OCI-LY3 (cell line): ENCODE measurements at regions not wholly inside any gene's neighbourhood (a gene's known extent, or its start where the extent isn't known, plus 50 kb on each side); places are given as distances from the start of the nearest gene placed in this dataset.

Experiments used
- H2AFZ ChIP-seq: fragments of 200-600, 300-600 bp; shearing (Covaris generic); 2 replicates; pipeline ENCODE4 v1.6.0; 2014; ENCODE audit warnings: antibody characterized with exemption, low read depth, low read length
- H3K27ac ChIP-seq: fragments of 200-600, 300-600 bp; sonication (generic); 2 replicates; pipeline ENCODE4 v1.5.1; 2014; ENCODE audit warnings: mild to moderate bottlenecking, low read length, moderate library complexity, mixed read lengths
- H3K27me3 ChIP-seq: fragments of 200-600, 300-600 bp; sonication (generic); 2 replicates; pipeline ENCODE4 v1.6.1; 2014; ENCODE audit warnings: low read depth, low read length, mixed read lengths
- H3K36me3 ChIP-seq: fragments of 200-600, 300-600 bp; sonication (generic); replicated peaks from 2 replicates; pipeline ENCODE3; 2014; ENCODE audit warnings: low read depth, low read length, mixed read lengths
- H3K4me1 ChIP-seq: fragments of 300-600, 200-600 bp; sonication (generic); 2 replicates; pipeline ENCODE4 v1.6.1; 2014; ENCODE audit warnings: low read length, mixed read lengths
- H3K4me2 ChIP-seq: fragments of 200-600, 300-600 bp; sonication (generic); 2 replicates; pipeline ENCODE4 v1.6.1; 2014; ENCODE audit warnings: low read length, mixed read lengths
- H3K4me3 ChIP-seq: fragments of 300-600, 200-600 bp; sonication (generic); 2 replicates; pipeline ENCODE4 v1.5.1; 2014; ENCODE audit warnings: antibody characterized with exemption, mild to moderate bottlenecking, low read length, moderate library complexity
- H3K79me2 ChIP-seq: fragments of 300-600, 200-600 bp; shearing (Covaris generic); 2 replicates; pipeline ENCODE4 v1.6.1; 2014; ENCODE audit warnings: mild to moderate bottlenecking, low read length, mixed read lengths
- H3K9ac ChIP-seq: fragments of 300-600, 200-600 bp; shearing (Covaris generic); 2 replicates; pipeline ENCODE4 v1.6.0; 2014; ENCODE audit warnings: mild to moderate bottlenecking, low read length, moderate library complexity
- H3K9me3 ChIP-seq: fragments of 200-600, 300-600 bp; shearing (Covaris generic); 2 replicates; pipeline ENCODE4 v1.6.1; 2014; ENCODE audit warnings: low read length, mixed read lengths; ENCODE audit not compliant: insufficient read depth
- H4K20me1 ChIP-seq: fragments of 200-600, 300-600 bp; sonication (generic); 2 replicates; pipeline ENCODE4 v1.6.1; 2016; ENCODE audit warnings: low read length, mixed read lengths; ENCODE audit not compliant: insufficient read depth
- CTCF ChIP-seq: fragments of 200-600, 300-600 bp; sonication (generic); IDR thresholded peaks from 2 replicates; pipeline ENCODE4 v1.5.1; 2014; ENCODE audit warnings: antibody characterized with exemption, low read length, low read depth
- EZH2phosphoT487 ChIP-seq: fragments of 200-600 bp; shearing (Covaris generic); IDR thresholded peaks from 2 replicates; pipeline ENCODE4 v1.6.1; 2018; ENCODE audit warnings: antibody characterized with exemption, mixed run types, low read depth

DNA sequence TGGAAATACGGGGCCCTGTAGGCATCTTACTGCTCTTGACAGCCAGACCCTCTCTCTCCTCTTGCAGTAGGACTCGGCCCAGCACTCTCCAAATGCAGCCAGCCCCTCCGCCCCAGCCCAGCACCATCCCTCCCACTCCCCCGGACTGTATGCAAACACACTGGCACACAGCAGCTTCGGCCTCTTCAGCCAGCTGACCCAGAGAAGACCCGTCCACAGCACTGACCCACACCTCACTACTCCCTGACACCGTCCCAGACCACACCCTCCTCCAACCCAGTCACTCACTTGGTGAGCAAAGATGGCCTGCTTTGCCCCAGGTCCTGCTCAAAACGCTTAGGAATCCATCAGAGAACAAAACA is 164.6 kb downstream of the IGLL1 start:
- Histone ChIP-seq H3K79me2 (no peaks in the 10 kb centered on the region), H3K27ac (no peak overlapping the region), H3K9me3 (no peaks in the 10 kb centered on the region), H3K4me2 (no peak overlapping the region), H3K4me1 (no peaks in the 10 kb centered on the region), H3K9ac (no peak overlapping the region), H3K4me3 (no peak overlapping the region), H4K20me1 (no peaks in the 10 kb centered on the region), H2AFZ (no peak overlapping the region), H3K36me3 (no peaks in the 10 kb centered on the region), H3K27me3 (peaks cover 25% of the 10 kb centered on the region)
- TF ChIP-seq EZH2phosphoT487 (no peak), CTCF (no peak)

GRCh38 chr22:23414727-23415489 is 165.2 kb downstream of the IGLL1 start:
- Histone ChIP-seq H3K9me3 (no peaks in the 10 kb centered on the region), H3K36me3 (no peaks in the 10 kb centered on the region), H2AFZ (no peak overlapping the region), H3K4me2 (no peak overlapping the region), H4K20me1 (no peaks in the 10 kb centered on the region), H3K27me3 (peaks cover 28% of the 10 kb centered on the region), H3K4me3 (no peak overlapping the region), H3K4me1 (no peaks in the 10 kb centered on the region), H3K27ac (no peak overlapping the region), H3K9ac (no peak overlapping the region), H3K79me2 (no peaks in the 10 kb centered on the region)
- no peak for TF ChIP-seq EZH2phosphoT487

- no peaks in the 10 kb centered on the region for H3K79me2 ChIP-seq
- H3K4me1 ChIP-seq = no peaks in the 10 kb centered on the region
- H2AFZ ChIP-seq = no peak overlapping the region
- no peak overlapping the region for H3K4me2 ChIP-seq
- no peak overlapping the region for H3K9ac ChIP-seq
- H3K27ac ChIP-seq = no peak overlapping the region
- TF ChIP-seq EZH2phosphoT487 (no peak), CTCF (no peak)
- no peaks in the 10 kb centered on the region for H4K20me1 ChIP-seq
- H3K4me3 ChIP-seq = no peak overlapping the region
- H3K36me3 ChIP-seq = no peaks in the 10 kb centered on the region
- no peaks in the 10 kb centered on the region for H3K9me3 ChIP-seq
- H3K27me3 ChIP-seq = peaks cover 31% of the 10 kb centered on the region
Measured at GRCh38 chr22:23411739-23412138, 168.4 kb downstream of the IGLL1 start.

- Histone ChIP-seq H3K4me2 (no peak overlapping the region), H3K9ac (no peak overlapping the region), H3K27me3 (peaks cover 28% of the 10 kb centered on the region), H3K36me3 (no peaks in the 10 kb centered on the region), H3K27ac (no peak overlapping the region), H2AFZ (no peak overlapping the region), H3K4me3 (no peak overlapping the region), H4K20me1 (no peaks in the 10 kb centered on the region), H3K79me2 (no peaks in the 10 kb centered on the region), H3K4me1 (no peaks in the 10 kb centered on the region), H3K9me3 (no peaks in the 10 kb centered on the region)
- no peak for TF ChIP-seq CTCF
- no peak for TF ChIP-seq EZH2phosphoT487
Measured at GRCh38 chr22:23410411-23410810, 169.7 kb downstream of the IGLL1 start.
